ENCODE measurements at regions not wholly inside any gene's neighbourhood (a gene's known extent, or its start where the extent isn't known, plus 50 kb on each side); places are given as distances from the start of the nearest gene placed in this dataset.
"Not testable (repeated sequence)": the region's sequence is repeated elsewhere in the genome, so short reads cannot be mapped to it uniquely, and the experiment has no call there.

- H3K4me3 ChIP-seq (ENCODE audit: low read length), result no peak overlapping the region
- no peaks in the 10 kb centered on the region for H3K27me3 ChIP-seq (ENCODE audit: insufficient read depth, low read length)
- H3K9me3 ChIP-seq (ENCODE audit: low read length), result no peaks in the 10 kb centered on the region
- H2AFZ ChIP-seq (ENCODE audit: low read depth, low read length), result no peak overlapping the region
- H3K4me1 ChIP-seq (ENCODE audit: insufficient read depth, low read length), result no peaks in the 10 kb centered on the region
- H3K36me3 ChIP-seq (ENCODE audit: insufficient read depth, low read length), result no peaks in the 10 kb centered on the region
Observed at GRCh38 chr1:238776126-238776525, 610.2 kb upstream of the CHRM3 start.

GRCh38 chr1:238772322-238772721, 614.0 kb upstream of the CHRM3 start:
- Histone ChIP-seq H3K4me3 (ENCODE audit: low read length) (no peak overlapping the region), H3K36me3 (ENCODE audit: insufficient read depth, low read length) (no peaks in the 10 kb centered on the region), H3K9me3 (ENCODE audit: low read length) (no peaks in the 10 kb centered on the region), H3K4me1 (ENCODE audit: insufficient read depth, low read length) (no peaks in the 10 kb centered on the region), H2AFZ (ENCODE audit: low read depth, low read length) (no peak overlapping the region), H3K27me3 (ENCODE audit: insufficient read depth, low read length) (no peaks in the 10 kb centered on the region)

- Histone ChIP-seq H3K4me1 (ENCODE audit: insufficient read depth, low read length) (no peaks in the 10 kb centered on the region), H3K4me3 (ENCODE audit: low read length) (no peak overlapping the region), H3K27me3 (ENCODE audit: insufficient read depth, low read length) (no peaks in the 10 kb centered on the region), H3K36me3 (ENCODE audit: insufficient read depth, low read length) (no peaks in the 10 kb centered on the region), H2AFZ (ENCODE audit: low read depth, low read length) (no peak overlapping the region), H3K9me3 (ENCODE audit: low read length) (peaks cover 3% of the 10 kb centered on the region)
Observed at GRCh38 chr1:238767321-238767720, 619.0 kb upstream of the CHRM3 start.

GRCh38 chr1:238764779-238765178, 621.6 kb upstream of the CHRM3 start:
- Histone ChIP-seq H3K27me3 (ENCODE audit: insufficient read depth, low read length) (no peaks in the 10 kb centered on the region), H3K9me3 (ENCODE audit: low read length) (peaks cover 3% of the 10 kb centered on the region), H3K36me3 (ENCODE audit: insufficient read depth, low read length) (no peaks in the 10 kb centered on the region), H3K4me3 (ENCODE audit: low read length) (no peak overlapping the region), H2AFZ (ENCODE audit: low read depth, low read length) (no peak overlapping the region), H3K4me1 (ENCODE audit: insufficient read depth, low read length) (no peaks in the 10 kb centered on the region)

- H2AFZ ChIP-seq (ENCODE audit: low read depth, low read length), result no peak overlapping the region
- no peaks in the 10 kb centered on the region for H3K36me3 ChIP-seq (ENCODE audit: insufficient read depth, low read length)
- no peaks in the 10 kb centered on the region for H3K9me3 ChIP-seq (ENCODE audit: low read length)
- H3K27me3 ChIP-seq (ENCODE audit: insufficient read depth, low read length), result no peaks in the 10 kb centered on the region
- H3K4me1 ChIP-seq (ENCODE audit: insufficient read depth, low read length), result peaks cover 6% of the 10 kb centered on the region
- no peak overlapping the region for H3K4me3 ChIP-seq (ENCODE audit: low read length)
Observed at GRCh38 chr1:238753252-238753651, 633.1 kb upstream of the CHRM3 start.

GRCh38 chr1:238752327-238752726, 634.0 kb upstream of the CHRM3 start:
- no peaks in the 10 kb centered on the region for H3K27me3 ChIP-seq (ENCODE audit: insufficient read depth, low read length)
- no peak overlapping the region for H2AFZ ChIP-seq (ENCODE audit: low read depth, low read length)
- H3K9me3 ChIP-seq (ENCODE audit: low read length), result no peaks in the 10 kb centered on the region
- H3K36me3 ChIP-seq (ENCODE audit: insufficient read depth, low read length), result no peaks in the 10 kb centered on the region
- no peak overlapping the region for H3K4me3 ChIP-seq (ENCODE audit: low read length)
- peaks cover 6% of the 10 kb centered on the region for H3K4me1 ChIP-seq (ENCODE audit: insufficient read depth, low read length)

GRCh38 chr1:238745069-238745468, 641.3 kb upstream of the CHRM3 start:
- Histone ChIP-seq H3K27me3 (ENCODE audit: insufficient read depth, low read length) (no peaks in the 10 kb centered on the region), H3K4me3 (ENCODE audit: low read length) (no peak overlapping the region), H3K4me1 (ENCODE audit: insufficient read depth, low read length) (no peaks in the 10 kb centered on the region), H3K36me3 (ENCODE audit: insufficient read depth, low read length) (no peaks in the 10 kb centered on the region), H3K9me3 (ENCODE audit: low read length) (peaks cover 4% of the 10 kb centered on the region), H2AFZ (ENCODE audit: low read depth, low read length) (no peak overlapping the region)

GRCh38 chr1:238738892-238739291, 647.5 kb upstream of the CHRM3 start:
- Histone ChIP-seq H2AFZ (ENCODE audit: low read depth, low read length) (peak overlapping the region; percentile 54), H3K27me3 (ENCODE audit: insufficient read depth, low read length) (no peaks in the 10 kb centered on the region), H3K36me3 (ENCODE audit: insufficient read depth, low read length) (no peaks in the 10 kb centered on the region), H3K9me3 (ENCODE audit: low read length) (no peaks in the 10 kb centered on the region), H3K4me1 (ENCODE audit: insufficient read depth, low read length) (no peaks in the 10 kb centered on the region), H3K4me3 (ENCODE audit: low read length) (no peak overlapping the region)

GRCh38 chr1:238727670-238728069, 658.7 kb upstream of the CHRM3 start:
- no peaks in the 10 kb centered on the region for H3K9me3 ChIP-seq (ENCODE audit: low read length)
- H3K4me1 ChIP-seq (ENCODE audit: insufficient read depth, low read length), result no peaks in the 10 kb centered on the region
- H3K4me3 ChIP-seq (ENCODE audit: low read length), result no peak overlapping the region
- H2AFZ ChIP-seq (ENCODE audit: low read depth, low read length), result no peak overlapping the region
- no peaks in the 10 kb centered on the region for H3K27me3 ChIP-seq (ENCODE audit: insufficient read depth, low read length)
- no peaks in the 10 kb centered on the region for H3K36me3 ChIP-seq (ENCODE audit: insufficient read depth, low read length)

GRCh38 chr1:238722812-238723211, 663.6 kb upstream of the CHRM3 start:
- H3K9me3 ChIP-seq (ENCODE audit: low read length), result no peaks in the 10 kb centered on the region
- no peaks in the 10 kb centered on the region for H3K36me3 ChIP-seq (ENCODE audit: insufficient read depth, low read length)
- H3K4me1 ChIP-seq (ENCODE audit: insufficient read depth, low read length), result no peaks in the 10 kb centered on the region
- H2AFZ ChIP-seq (ENCODE audit: low read depth, low read length), result no peak overlapping the region
- no peak overlapping the region for H3K4me3 ChIP-seq (ENCODE audit: low read length)
- no peaks in the 10 kb centered on the region for H3K27me3 ChIP-seq (ENCODE audit: insufficient read depth, low read length)

- Histone ChIP-seq H3K9me3 (ENCODE audit: low read length) (no peaks in the 10 kb centered on the region), H3K36me3 (ENCODE audit: insufficient read depth, low read length) (no peaks in the 10 kb centered on the region), H3K4me1 (ENCODE audit: insufficient read depth, low read length) (no peaks in the 10 kb centered on the region), H3K27me3 (ENCODE audit: insufficient read depth, low read length) (no peaks in the 10 kb centered on the region), H2AFZ (ENCODE audit: low read depth, low read length) (no peak overlapping the region), H3K4me3 (ENCODE audit: low read length) (no peak overlapping the region)
Observed at GRCh38 chr1:238710697-238711096, 675.7 kb upstream of the CHRM3 start.

- no peaks in the 10 kb centered on the region for H3K4me1 ChIP-seq (ENCODE audit: insufficient read depth, low read length)
- H2AFZ ChIP-seq (ENCODE audit: low read depth, low read length), result no peak overlapping the region
- no peaks in the 10 kb centered on the region for H3K27me3 ChIP-seq (ENCODE audit: insufficient read depth, low read length)
- H3K4me3 ChIP-seq (ENCODE audit: low read length), result no peak overlapping the region
- no peaks in the 10 kb centered on the region for H3K36me3 ChIP-seq (ENCODE audit: insufficient read depth, low read length)
- H3K9me3 ChIP-seq (ENCODE audit: low read length), result no peaks in the 10 kb centered on the region
Observed at GRCh38 chr1:238701024-238701423, 685.3 kb upstream of the CHRM3 start.

- Histone ChIP-seq H3K9me3 (ENCODE audit: low read length) (no peaks in the 10 kb centered on the region), H3K4me3 (ENCODE audit: low read length) (no peak overlapping the region), H3K4me1 (ENCODE audit: insufficient read depth, low read length) (no peaks in the 10 kb centered on the region), H3K36me3 (ENCODE audit: insufficient read depth, low read length) (no peaks in the 10 kb centered on the region), H2AFZ (ENCODE audit: low read depth, low read length) (no peak overlapping the region), H3K27me3 (ENCODE audit: insufficient read depth, low read length) (no peaks in the 10 kb centered on the region)
Observed at GRCh38 chr1:238690415-238690814, 696.0 kb upstream of the CHRM3 start.

GRCh38 chr1:238684576-238684975, 701.8 kb upstream of the CHRM3 start:
- H3K4me1 ChIP-seq (ENCODE audit: insufficient read depth, low read length); H3K27me3 ChIP-seq (ENCODE audit: insufficient read depth, low read length); H3K4me3 ChIP-seq (ENCODE audit: low read length); H3K36me3 ChIP-seq (ENCODE audit: insufficient read depth, low read length); H3K9me3 ChIP-seq (ENCODE audit: low read length); H2AFZ ChIP-seq (ENCODE audit: low read depth, low read length): not testable (repeated sequence)

All from neuron (in vitro differentiated cells).